HL-60 (cell line): ENCODE measurements at regions not wholly inside any gene's neighbourhood (a gene's known extent, or its start where the extent isn't known, plus 50 kb on each side); places are given as distances from the start of the nearest gene placed in this dataset.

ENCODE experiments used
- CTCF ChIP-seq: IDR thresholded peaks from one replicate; pipeline ENCODE4 v1.5.1; 2011; ENCODE audit warnings: low read length, control low read depth, inconsistent platforms; ENCODE audit not compliant: insufficient read depth
- POLR2AphosphoS5 ChIP-seq: IDR thresholded peaks from 2 replicates; pipeline ENCODE4 v1.6.1; 2012; ENCODE audit warnings: low read depth

- no peak for TF ChIP-seq CTCF
- TF ChIP-seq POLR2AphosphoS5, result no peak
Measured at GRCh38 chr2:60652832-60653340, 99.4 kb upstream of the BCL11A start.
